ENCODE measurements at regions not wholly inside any gene's neighbourhood (a gene's known extent, or its start where the extent isn't known, plus 50 kb on each side); places are given as distances from the start of the nearest gene placed in this dataset.

DNA sequence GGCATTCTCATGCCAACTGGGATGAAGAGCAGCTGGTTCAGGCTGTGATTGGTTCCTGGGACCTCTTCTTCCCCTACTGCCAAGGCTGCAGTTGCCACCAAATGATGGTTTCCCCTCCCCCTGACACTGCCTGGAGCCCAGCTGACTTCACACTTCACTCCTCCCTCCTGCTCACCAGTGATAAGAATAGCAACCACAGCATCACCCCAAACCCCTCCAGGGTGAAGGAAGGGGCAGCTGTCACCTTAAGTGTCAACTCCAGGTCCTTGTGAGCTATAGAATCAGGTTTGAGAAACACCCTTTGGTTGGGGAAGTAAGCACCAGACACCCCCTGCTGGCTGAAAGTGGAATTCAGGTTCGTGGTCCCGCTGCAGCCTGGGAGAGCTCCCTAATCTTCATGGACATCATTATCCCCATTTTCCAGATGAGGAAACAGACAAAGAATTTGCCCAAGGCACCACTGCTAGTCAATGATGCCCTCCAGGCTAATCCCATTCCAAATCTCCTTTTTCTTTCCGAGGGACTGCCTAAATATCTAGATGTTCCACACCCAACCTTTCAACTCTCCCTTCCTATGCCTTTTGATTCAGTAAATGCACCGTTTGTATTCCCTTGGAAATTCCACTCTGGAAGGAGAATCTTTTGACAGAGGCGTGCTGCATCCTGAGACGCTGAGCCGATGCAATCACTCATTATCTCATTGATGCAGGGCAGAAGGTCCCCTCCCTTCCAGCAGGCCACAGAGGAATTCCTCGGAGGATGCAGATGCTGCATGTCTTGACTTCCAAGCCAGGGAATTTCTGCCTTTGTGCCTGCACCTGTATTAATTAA lies 50.6 kb upstream of the UQCRFS1 start:
- no peak for DNase-seq

DNA sequence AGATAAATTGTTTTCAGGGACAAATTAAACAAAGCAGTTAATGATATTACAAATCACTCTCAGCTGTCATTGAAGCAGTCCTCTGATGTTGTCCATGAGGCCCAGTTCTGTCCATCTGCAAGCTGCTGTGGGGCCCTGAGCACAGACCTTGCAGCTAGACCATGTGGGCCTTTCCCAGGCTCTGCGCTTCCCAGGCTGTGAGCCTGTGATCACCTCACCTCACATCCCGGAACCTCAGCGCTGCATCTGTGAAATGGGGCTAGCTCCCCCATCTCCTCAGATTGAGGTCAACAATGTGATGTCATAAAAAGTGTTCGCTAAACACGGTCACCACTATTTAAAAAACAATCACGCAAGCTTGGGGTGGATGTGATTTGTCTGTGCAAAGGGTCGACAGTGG lies 51.9 kb upstream of the UQCRFS1 start:
- no peak for DNase-seq

DNA sequence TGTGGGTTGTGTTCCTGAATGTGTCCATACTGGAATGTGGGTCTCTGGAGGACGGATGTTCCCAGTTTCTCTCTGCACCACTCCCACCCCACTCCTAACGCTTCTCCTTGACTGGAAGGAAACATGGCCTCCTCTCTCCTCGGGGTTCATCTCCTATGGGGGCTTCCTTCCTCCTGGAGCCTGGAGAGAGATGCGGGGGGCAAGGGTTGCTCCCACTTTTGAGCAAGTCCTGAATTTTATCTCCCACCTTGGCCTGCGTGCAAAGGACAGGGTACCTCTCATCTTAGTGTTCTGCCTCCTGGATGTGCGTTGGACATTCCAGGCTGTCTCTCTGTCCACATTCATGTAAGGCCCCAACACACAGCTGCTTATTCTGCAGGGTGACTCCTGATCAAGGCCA lies 52.5 kb upstream of the UQCRFS1 start:
- DNase-seq = no peak

DNA sequence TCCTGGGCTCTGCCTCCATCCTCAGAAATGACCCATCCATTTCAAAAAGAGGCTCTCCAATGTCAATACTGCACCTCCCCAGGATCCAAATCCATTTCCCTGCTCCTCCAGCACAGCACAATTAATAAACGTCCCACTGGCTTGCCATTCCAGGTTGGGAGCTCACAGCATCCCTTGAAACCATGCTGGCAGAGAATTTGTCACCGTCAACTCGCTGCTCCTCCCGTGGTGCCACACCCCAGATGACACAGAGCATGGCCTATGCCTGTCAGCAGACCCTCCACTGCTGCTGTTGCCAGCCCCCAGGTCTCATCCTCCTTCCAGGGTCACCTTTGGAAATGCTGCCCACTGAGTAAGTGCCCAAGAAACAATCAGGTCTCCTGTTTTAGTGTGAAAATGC lies 53.0 kb upstream of the UQCRFS1 start:
- no peak for DNase-seq

- no peak for DNase-seq
Measured at GRCh38 chr19:29266603-29267002, 53.7 kb upstream of the UQCRFS1 start.

GRCh38 chr19:29267701-29268100 lies 54.8 kb upstream of the UQCRFS1 start:
- no peak for DNase-seq

DNA sequence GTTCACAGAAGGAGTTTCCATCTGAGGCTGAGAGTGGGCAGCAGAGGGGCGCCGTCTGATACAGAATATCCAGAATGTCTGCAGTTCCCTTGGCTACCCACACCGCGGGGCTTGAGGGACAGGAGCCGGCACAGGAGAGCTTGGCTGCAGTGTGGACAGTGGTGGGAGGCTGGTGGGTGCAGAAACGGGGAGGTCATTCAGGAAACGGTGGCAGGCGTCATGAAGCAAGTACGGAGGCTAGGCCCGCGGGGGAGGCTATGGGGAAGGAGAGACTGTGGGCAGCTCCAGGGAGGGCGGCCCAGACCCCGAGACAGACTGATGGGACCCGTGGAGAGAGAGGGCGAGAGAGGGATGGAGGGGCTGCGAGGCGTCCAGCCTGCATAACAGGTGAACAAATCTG lies 55.2 kb upstream of the UQCRFS1 start:
- no peak for DNase-seq

- no peak for DNase-seq
Measured at GRCh38 chr19:29268721-29269393, 55.9 kb upstream of the UQCRFS1 start.

GRCh38 chr19:29269641-29270040 lies 56.7 kb upstream of the UQCRFS1 start:
- DNase-seq = no peak

DNA sequence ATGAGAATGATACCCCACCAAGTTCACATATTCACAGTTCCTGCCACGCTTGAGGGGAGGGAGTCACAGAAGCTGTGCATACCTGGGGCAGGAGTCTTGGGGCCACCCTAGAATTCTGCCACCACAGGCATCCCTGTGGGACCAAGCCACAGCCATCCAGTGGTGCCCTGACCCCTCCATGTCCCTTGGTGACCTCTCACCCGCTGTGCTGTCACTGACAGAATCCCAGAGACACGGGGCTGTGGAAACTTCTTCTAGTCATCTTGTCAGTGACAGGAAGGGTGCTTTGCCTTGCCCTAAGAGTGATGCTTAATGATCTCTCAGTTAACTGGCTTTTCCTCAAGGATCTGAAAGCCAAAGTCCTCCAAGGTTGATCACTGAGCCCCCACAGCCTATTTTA lies 58.4 kb upstream of the UQCRFS1 start:
- no peak for DNase-seq

DNA sequence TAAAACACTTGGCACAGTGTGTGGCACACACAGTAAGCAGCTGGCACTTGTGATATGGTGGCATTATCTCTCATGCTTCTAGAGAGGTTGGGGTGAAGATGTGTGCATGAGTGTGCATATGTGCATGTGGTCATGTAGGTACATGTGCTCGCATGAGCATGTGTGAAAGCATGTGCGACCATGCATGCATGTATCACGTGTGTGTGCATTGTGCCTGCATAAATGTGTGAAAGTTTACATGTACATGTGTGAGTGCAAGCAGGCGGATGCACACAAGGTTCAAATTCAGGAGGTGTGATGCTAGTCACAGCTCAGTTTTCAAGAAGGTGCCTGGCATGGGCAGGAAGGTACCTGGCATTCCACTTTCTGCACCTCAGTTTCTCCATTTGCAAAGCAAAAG lies 59.0 kb upstream of the UQCRFS1 start:
- DNase-seq = no peak

- DNase-seq = no peak
Measured at GRCh38 chr19:29273000-29273640, 60.2 kb upstream of the UQCRFS1 start.

- no peak for DNase-seq
Measured at GRCh38 chr19:29275266-29275665, 62.3 kb upstream of the UQCRFS1 start.

GRCh38 chr19:29277102-29277501 lies 64.2 kb upstream of the UQCRFS1 start:
- no peak for DNase-seq

DNA sequence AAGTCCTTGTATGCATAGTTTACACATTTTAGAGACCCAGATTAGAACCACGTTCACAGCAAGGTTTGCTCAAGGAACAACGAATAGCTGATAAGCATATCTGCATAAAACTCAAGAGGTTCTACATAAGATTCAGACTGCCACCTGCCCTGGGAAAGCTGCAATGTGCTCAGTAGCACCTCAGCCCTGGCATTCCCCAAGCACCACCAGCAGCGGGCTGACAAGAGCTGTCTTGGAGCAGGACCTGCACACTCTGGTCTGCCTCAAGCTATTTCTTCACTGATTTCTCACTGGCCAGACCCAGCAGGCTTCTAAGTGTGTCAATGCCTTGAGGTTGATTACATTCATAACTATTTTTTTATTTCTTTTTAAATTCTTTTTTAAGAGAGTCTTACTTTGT lies 65.8 kb upstream of the UQCRFS1 start:
- DNase-seq = no peak

DNA sequence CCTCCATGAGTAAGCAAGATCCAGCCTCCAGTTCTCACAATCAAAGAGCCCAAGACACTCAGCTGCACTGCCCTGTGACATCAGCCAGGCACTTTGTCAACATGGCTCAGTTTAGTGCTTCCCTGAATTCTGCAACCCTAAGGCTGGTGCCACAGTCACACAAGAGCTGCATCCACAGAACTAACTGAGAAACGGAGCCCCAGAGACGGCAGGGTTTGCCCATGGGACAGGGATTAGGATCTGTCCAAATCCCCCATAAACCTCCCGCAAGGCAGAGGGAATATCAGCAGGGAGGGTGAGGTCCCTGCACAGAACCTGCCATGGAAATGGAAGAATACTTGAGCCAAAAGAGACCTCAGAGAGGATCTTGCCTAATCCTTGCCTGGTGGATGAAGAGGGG lies 70.4 kb upstream of the UQCRFS1 start:
- DNase-seq = no peak

DNA sequence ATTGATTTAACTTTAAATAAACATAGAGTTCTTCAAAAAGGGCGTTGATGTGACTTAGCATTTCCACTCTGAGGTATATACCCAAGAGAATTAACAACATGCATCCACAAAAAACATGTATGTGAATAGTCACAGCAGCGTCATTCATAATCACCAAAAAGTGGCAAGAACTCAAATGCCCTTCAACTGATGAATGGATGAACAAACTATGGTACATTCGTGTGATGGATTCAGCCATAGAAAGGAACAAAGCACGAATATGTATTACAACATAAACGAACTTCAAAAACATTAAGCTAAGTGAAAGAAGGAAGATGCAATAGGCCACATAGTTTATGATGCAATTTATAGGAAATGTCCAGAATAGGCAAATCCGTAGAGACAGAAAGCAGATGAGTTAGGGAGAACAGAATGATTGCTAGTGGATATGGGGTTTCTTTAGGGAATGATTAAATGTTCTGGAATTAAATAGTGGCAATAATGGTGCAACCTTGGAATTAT lies 72.3 kb upstream of the UQCRFS1 start:
- no peak for DNase-seq

DNA sequence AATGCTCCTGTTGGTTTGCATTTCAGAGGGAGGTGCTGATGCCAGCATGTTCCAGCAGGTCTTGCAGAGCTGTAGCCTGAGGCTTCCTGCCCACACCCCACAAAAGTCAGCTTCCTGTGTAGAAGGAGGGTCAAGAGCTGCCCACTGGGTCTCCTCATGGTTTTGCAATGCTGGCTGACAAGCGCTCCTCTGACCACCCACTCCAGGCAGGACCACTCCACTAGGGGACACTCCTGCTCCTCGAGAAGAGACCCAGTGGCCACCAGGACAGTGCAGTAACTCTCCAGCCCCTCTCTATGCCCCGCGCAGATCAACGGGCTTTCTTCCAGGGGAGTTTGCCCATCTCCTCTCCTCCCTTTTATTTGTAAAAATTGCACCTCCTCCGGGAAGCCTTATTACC lies 72.9 kb upstream of the UQCRFS1 start:
- DNase-seq = no peak

DNA sequence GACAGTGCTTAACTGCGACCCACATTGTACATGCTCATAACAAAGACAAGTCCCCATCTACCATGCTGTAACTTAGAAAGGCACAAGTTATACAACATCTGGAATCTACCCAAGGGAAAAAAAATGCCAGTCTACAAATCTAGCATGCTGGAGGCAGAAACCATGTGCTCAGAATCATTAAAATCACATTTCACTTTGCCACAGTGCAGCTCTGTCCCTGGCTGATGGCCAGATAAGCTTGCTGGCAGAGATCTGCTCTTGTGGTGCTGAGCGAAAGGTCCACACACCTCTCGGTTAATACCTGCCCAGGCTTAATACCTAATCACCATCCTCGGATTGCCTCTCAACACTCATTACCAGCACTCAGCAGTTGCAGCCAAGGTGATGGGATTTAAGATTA lies 74.1 kb upstream of the UQCRFS1 start:
- no peak for DNase-seq

- DNase-seq = no peak
Measured at GRCh38 chr19:29288256-29288655, 75.3 kb upstream of the UQCRFS1 start.

GRCh38 chr19:29289020-29289419 lies 76.1 kb upstream of the UQCRFS1 start:
- no peak for DNase-seq

- no peak for DNase-seq
Measured at GRCh38 chr19:29290853-29291252, 77.9 kb upstream of the UQCRFS1 start.

DNA sequence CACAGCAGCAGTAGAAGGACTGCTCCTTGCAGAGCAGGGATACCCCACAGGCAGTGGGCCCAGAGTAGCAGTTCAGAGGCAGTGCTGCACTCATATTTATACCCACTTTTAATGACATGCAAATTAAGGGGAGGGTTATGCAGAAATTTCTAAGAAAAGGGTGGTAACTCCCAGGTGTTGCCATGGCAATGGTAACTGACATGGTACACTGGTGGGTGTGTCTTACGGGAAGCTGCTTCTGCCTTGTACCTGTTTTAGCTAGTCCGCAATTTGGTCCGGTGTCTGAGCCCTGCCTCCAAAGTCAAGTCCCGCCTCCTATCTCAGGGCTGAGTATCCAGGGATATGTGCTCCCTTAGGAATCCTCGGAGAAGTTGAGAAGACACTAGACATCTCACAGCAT lies 79.2 kb upstream of the UQCRFS1 start:
- peak; percentile 14 for DNase-seq

DNA sequence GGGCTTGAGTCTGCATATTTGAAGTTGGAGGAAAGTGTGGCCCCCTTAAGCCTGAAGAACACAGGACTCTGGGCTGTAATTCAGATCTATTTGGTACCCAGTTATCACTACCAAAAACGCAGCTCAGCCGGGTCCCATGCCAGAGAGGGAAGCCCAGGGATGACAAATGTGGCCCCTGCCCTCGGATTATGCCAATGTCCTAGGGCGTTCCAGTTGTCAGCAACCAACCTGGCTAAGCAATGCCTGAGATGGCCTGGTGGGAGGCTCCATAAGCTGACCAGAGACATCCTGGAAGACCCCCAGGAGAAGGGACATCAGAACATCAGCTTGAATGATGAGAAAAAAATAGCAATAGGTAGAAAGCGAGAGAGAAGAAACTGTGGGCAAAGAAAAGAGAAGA lies 79.6 kb upstream of the UQCRFS1 start:
- DNase-seq = no peak
